Left kidney (tissue), 1 donor: ENCODE measurements at regions not wholly inside any gene's neighbourhood (a gene's known extent, or its start where the extent isn't known, plus 50 kb on each side); places are given as distances from the start of the nearest gene placed in this dataset.

Experiments
- DNase-seq: peaks from one replicate; pipeline ENCODE4 v3.0.0-alpha.2; 2013

DNA sequence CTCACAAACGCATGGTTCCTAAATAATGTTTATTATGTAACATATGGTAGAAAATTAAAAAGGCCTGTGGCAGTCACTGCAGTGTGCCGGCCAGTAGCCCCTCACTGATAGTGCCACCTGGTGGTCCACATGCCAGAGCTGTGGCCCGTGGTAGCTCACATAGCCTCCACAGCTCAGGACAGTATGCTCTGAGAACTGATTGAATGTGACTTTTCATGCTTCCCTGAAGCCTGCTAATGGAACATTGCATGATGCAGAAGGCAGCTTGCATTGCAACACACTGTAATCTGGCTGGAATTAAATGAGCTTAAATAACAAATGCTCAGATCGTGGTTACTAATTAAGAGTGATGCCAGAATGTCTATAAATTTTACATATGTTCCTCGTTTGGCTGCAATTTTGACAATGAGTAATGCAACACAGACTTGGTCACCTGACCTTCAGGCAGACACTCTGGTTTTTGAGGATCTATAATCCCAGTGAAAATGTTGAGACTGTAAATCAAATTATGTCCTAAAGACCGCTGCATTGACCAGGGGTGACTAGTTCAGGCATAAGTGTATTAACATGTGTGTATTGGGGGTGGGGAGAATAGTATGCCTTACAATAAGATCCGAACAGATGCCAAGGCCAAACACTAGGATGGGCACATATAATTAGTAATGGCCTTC, 566.4 kb downstream of the METTL15 start:
- DNase-seq: no peak

DNA sequence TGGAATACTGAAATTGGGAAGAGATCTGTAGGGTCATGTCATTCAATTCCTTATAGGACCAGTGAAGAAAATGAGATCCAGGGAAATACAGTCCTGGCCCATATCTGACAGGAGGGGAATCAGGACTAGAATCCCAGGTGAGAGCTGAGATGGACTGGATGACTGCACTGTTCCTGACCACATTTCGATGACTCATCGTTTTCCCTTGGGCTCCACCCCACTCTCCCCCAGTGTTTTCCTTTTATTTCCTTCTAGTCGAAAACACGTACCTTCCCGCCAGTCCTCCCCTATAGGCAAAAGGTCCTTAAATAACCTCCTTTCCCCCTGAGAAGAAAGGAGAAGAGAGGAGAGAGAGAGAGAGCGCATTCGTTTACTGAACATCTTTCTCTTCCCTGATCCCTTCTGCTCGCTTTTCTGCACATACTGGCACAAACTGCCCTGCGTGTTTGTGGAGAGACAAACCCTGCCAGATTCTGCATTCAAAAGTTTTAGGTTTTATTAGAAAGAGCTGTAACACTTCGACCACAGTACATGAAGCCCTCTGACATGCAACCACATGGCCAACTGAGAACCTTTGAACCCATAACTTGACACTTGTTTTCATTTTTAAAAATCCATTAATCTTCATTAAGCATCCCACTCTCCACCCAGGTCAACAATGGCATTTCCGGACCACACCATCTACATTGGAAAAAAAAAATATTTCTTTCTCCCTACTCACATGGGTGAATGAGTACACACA, 565.7 kb downstream of the METTL15 start:
- DNase-seq: no peak

- DNase-seq: no peak
Measured at GRCh38 chr11:28671274-28671673, 563.1 kb downstream of the METTL15 start.

DNA sequence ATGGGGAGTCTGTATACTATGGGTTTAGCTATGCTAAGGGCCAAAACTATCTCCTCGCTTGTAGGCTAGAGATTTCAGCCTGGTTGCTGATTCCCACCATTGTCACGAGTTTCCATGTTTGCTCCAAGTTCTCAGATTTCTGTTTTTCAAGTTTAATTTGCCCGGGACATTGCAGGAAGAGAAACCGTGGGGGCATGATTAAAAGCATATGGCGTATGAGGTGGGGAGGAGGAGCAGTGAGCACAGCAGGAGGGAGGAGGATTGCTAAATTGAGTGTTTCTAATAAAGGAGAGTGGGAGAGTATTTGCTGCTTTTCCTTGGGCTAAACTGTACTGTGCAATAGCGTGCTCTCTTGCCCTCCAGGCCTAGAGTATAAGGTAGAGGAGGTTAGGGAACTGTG, 558.4 kb downstream of the METTL15 start:
- DNase-seq: no peak

- DNase-seq: no peak
Measured at GRCh38 chr11:28659716-28660348, 551.6 kb downstream of the METTL15 start.

GRCh38 chr11:28657378-28658030, 549.3 kb downstream of the METTL15 start:
- no peak for DNase-seq

DNA sequence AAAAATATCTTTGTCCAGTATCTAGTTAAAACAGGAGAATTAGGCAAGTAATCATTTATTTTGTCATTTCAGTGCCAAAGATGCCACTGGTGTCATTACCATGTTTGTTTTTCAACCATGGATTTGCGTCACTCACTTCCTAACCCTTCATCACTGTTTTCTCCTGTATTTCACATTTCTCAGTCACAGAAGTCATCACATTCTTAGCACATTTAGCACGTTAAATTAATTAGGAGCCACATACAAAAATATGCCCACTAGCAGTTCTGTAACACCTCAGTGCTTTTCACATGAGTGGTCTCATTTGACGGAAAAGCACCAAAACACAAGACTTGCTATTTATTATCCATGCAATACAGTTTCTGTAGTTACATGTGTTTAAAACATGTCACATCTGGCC, 546.0 kb downstream of the METTL15 start:
- DNase-seq: no peak

DNA sequence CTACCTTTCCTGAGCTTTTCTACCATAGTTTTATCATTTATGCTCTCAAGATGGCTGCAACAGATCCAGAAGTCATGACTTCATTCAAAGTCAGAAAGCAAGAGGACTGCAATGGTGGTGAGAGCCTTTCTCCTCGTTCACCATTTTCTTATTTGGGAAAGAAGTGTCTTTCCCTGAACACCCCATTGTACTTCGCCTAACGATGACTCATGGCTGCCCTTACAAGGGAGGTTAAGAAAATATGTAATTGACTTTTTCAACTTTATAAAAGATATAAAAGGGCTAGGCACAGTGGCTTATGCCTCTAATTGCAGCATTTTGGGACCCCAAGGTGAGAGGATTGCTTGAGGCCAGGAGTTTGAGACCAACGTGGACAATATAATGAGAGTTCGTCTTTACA, 541.7 kb downstream of the METTL15 start:
- no peak for DNase-seq

- DNase-seq: no peak
Measured at GRCh38 chr11:28636566-28636965, 528.4 kb downstream of the METTL15 start.

DNA sequence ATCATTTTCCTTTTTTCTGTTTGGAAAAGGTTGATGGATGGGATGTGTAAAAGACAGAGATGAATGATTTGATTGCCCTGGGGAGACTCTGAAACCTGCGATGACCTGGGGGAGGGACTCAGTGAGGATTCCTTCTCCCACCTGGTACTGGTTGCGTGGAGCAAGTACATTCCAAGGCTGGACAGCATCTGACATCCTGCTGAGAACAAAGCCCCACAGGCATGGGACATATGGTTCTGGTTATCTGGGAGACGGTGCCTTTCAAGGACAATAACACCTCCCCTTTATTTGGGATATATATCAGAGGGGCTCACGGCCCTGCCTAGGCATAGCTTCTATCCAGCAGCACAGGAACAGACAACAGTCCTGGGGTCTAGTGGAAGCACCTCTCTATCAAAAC, 527.8 kb downstream of the METTL15 start:
- DNase-seq: no peak

- no peak for DNase-seq
Measured at GRCh38 chr11:28632338-28632737, 524.1 kb downstream of the METTL15 start.

DNA sequence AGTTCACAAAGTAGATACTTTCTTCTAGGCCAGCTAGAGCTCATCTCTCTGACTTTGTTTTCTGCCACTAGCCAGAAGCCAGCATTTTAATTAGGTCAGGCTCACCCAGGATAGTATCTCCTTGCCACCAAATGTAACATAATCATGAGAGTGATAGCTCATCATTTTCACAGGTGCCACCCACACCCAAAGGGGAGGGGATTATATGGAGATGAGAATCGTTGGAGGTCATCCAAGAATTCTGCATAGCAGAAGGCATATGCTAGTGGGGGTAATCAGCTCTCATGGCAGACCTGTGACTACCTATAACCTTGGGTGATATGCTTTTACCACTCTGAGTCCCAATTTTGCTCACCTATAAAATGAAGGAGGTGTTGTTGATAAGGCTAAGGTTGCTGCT, 523.0 kb downstream of the METTL15 start:
- no peak for DNase-seq

DNA sequence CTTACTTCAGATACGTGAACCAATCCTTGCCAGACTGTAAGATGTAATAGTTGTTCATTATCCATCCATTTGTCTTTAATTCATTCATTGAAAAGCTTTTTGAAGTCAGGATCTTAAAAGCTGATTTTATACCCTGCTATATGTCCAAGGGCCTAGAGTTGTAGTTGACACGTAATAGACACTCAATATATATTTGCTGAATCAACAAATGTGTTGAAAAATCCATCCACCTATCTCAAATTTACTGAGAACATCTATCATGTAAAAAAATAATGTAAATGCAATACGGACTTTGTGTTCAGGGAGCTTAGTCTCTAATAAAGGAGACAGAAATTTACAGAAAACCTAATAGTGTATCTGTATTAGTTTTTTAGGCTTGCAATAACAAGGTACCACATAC, 521.0 kb downstream of the METTL15 start:
- no peak for DNase-seq

- DNase-seq: no peak
Measured at GRCh38 chr11:28628412-28628811, 520.2 kb downstream of the METTL15 start.

GRCh38 chr11:28627690-28628255, 519.6 kb downstream of the METTL15 start:
- DNase-seq: no peak

GRCh38 chr11:28625532-28625931, 517.3 kb downstream of the METTL15 start:
- no peak for DNase-seq

DNA sequence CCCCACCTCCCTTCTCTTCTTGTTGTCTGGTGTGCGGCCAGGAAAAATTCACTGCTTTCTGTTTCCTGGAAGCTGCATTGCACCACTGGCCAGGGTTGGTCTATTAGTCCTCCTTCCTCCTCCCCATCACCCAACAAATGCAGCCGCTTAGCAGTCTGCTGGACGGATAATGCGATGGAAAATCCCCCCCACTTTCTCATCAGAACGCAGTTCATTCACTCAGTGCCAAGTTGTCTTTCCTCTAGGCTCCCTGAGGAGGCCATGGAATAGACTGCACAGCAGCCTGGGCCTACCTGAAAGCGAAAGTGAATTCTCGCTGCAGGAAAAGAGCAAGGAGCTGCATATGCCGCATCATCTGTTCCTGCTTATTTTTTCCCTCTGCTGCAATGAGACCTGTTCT, 513.6 kb downstream of the METTL15 start:
- DNase-seq: no peak

GRCh38 chr11:28619846-28620540, 511.8 kb downstream of the METTL15 start:
- no peak for DNase-seq

DNA sequence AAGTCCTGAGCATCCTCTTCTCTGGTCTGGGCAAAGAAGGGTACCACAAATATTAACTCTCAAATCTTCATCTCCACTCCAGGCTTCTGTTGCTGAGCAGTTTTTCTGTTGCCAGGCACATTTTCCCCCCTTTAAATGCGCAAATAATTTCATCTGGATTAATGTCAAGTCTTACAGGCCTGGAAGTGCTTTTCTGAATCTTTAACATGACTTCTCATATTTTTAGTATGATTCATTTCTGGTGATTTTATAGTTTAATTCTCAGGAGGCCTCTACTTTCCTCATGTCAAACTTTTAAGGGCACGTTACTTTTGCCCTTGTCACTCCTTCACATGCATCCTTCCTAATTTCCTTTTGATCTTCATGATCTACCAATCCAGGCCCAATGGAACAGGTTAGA, 510.2 kb downstream of the METTL15 start:
- DNase-seq: no peak

GRCh38 chr11:28616160-28616965, 508.2 kb downstream of the METTL15 start:
- DNase-seq: no peak

DNA sequence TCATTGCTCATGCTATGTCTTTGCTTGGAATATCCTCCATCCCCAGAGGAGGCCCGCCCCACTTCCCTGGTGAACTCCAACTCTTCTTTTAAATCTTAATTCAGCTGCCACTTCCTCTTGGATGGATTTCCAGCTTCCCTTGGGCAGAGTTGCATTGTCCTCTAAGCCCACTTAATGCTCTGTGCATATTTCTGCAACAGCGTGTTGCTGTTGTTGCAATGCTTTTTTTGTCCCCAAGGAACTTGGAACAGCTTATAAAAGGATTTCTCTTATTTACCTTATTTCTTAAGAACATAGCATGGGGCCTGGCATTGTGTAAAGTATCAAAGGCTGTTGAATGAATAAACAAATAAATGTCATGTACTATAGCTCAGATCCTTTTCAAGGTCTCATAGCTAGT, 507.4 kb downstream of the METTL15 start:
- no peak for DNase-seq
